ELR (cell line): ENCODE measurements at regions not wholly inside any gene's neighbourhood (a gene's known extent, or its start where the extent isn't known, plus 50 kb on each side); places are given as distances from the start of the nearest gene placed in this dataset.
"Not testable (repeated sequence)": the region's sequence is repeated elsewhere in the genome, so short reads cannot be mapped to it uniquely, and the experiment has no call there.

Experiments used
- DNase-seq: peaks from one replicate; pipeline ENCODE4 v3.0.0-alpha.2; 2015; ENCODE audit warnings: low read depth

- no peak for DNase-seq
Observed at GRCh38 chr12:127962303-127962702, 304.7 kb upstream of the TMEM132C start.

DNA sequence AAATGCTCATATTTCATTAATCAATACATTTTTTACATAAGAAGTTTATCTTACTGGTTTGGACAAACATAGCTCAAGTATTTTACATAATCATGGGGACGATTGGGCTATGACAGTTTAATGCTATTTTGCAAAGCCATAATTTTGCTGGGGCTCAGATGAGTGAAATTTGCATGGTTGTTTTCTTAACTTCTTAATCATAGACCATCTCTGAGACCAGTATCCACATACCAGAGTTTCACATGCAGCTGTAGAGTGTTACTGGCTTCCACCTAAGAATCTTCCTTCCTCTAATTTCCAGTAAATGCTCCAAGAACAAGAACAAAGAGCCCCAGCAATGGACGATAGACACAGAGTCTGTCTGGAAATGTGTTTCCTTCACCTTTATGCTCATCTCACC lies 303.0 kb upstream of the TMEM132C start:
- DNase-seq, result no peak

- DNase-seq, result peak; percentile 17
Observed at GRCh38 chr12:127964717-127965116, 302.3 kb upstream of the TMEM132C start.

DNA sequence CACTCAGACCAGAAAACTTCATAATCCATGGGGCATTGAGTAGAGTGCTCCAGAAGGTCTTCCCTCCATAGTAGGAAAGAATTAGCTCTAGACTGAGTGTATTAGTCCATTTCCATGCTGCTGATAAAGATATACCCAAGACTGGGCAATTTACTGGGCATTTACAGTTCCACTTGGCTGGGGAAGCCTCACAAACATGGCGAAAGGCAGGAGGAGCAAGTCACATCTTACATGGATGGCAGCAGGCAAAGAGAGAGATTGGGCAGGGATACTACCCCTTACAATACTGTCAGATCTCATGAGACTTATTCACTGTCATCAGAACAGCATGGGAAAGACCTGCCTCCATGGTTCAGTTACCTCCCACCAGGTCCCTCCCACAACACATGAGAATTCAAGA lies 300.6 kb upstream of the TMEM132C start:
- DNase-seq, result no peak

GRCh38 chr12:127970491-127970890 lies 296.5 kb upstream of the TMEM132C start:
- no peak for DNase-seq

DNA sequence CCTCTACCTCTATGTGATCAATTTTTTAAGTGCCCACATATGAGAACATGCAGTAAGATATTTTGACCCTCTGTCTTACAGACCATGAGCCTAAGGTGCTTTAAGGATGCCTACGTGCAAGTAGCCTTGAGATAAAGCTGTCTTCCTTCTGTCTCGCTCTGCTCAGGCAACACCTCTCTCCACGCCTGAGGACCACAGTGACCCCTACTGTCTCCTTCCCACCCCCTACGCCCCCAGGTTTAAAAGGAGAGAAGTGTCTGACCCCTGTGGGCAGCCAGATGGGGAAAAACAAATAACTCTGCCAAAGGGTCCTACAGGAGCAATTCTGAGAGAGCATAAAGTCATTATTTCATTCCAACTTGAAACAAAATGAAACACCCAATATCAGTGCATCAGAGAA lies 286.4 kb upstream of the TMEM132C start:
- no peak for DNase-seq

- no peak for DNase-seq
Observed at GRCh38 chr12:127981875-127982274, 285.1 kb upstream of the TMEM132C start.

DNA sequence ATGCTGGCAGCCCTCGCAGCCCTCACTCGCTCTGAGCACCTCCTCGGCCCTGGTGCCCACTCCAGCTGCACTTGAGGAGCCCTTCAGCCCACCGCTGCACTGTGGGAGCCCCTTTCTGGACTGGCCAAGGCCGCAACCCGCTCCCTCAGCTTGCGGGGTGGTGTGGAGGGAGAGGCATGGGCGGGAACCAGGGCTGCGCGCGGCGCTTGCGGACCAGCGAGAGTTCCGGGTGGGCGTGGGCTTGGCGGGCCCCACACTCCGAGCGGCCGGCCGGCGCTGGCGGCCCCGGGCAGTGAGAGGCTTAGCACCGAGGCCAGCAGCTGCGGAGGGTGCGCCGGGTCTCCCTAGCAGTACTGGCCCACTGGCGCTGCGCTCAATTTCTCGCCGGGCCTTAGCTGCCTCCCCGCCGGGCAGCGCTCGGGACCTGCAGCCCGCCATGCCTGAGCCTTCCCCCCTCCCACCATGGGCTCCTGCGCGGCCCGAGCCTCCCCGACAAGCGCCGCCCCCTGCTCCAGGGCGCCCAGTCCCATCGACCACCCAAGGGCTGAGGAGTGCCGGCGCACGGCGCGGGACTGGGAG lies 283.7 kb upstream of the TMEM132C start:
- not testable (repeated sequence) for DNase-seq

GRCh38 chr12:127984386-127985055 lies 282.4 kb upstream of the TMEM132C start:
- DNase-seq, result peak; percentile 66

DNA sequence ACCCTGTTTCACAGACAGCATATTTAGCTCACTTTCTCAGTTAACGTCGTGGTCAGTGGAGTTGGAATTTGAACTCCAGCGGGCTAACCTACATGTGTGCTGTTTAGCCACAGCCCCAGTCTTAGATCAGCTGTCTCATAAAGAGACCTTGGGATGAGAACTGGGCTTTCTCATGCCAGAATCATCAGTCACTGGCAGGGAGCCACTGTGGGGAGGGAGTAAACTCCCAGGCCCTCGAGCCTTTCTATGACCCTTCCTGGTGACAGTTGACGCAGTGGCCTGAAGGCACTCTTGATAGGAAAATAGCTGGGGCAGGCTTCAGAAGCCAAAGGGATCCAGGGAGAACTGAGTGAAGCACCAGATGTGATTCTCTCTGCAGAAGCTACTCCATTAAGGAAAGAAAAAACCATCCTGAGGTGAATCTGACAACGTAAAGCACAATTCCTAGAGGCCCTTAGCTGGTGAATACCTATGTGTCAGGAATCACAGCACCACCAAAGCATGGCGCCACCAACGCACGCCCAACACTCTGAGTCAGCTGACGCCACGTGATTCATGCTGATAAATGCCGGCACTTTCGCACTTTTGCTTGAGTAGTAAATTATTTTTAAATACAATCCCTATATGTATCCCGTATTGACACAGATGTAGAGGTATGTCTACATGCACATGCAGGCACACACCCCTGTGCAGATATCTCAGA lies 279.6 kb upstream of the TMEM132C start:
- peak; percentile 73 for DNase-seq

DNA sequence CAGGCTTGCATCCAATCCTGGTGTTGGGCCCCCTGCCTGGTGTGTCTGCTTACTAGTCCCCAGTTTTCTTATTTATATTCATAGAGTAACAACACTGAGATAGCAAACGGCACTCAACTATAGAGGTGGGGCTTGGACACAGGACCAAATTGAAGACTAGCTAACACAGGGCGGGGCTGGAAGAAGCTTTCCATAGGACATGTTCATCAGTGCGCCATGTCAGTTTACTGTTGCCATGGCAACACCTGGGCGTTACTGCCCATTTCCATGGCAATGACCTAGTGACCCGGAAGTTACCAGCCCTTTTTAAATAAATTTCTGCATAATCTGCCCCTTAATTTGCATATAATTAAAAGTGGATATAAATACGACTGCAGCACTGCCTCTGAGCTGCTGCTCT lies 275.5 kb upstream of the TMEM132C start:
- DNase-seq, result no peak

DNA sequence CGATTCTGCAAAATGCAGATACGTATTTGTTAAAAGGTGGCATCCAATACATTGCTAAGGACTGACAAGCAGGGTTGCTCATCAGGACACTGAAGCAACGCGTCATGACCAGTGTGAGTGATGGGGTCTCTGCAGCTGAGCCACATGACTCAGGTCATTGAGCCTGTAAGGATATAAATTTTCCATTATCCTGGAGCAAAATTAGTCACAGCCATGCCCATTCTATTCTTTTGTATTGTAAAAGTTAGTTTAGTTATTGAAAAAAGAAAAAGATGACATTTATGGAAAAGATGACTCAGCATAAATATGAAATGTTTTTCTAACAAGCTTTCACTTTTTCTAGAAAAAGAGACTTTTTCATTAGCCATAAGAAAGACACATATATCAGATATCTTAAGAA lies 268.0 kb upstream of the TMEM132C start:
- DNase-seq, result peak; percentile 62

- DNase-seq, result no peak
Observed at GRCh38 chr12:128004383-128004938, 262.5 kb upstream of the TMEM132C start.

DNA sequence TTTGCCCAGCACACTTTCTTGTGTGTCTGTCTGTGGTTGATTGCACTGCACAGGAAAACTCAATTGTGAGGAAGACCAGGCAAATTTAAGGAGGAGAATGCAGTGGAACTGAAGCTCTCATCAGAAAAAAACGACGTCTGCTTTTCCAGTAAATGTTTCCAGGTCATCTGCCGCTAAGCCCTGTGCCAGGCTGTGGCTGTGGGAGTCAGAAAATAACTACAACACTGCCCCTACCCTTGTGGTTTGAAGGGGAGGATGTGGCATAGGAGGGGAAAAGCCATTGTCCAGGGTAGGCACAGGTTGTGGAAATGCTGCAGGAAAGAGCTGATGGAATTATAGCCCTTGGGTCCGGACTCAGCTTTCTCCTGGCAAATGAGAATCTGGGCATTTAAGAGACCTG lies 259.7 kb upstream of the TMEM132C start:
- no peak for DNase-seq

DNA sequence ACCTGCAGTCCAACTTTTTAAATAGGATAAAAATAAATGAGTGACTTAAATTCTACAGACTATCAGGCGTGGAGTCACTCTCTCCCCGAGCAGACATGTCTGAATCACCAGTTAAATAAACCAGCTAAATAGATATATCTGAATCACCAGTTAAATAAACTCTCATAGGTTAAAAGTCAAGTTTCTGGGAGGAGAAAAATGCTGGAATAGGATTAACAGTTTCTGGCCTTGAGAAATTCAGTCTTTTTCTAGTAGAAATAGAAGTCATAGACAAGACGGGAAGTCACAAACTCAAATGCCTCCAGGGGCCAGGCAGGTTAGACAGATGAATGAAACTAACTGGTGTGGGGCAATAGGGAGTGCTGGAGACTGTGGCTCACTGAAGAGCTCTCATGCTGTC lies 258.6 kb upstream of the TMEM132C start:
- peak; percentile 48 for DNase-seq

GRCh38 chr12:128009108-128009507 lies 257.9 kb upstream of the TMEM132C start:
- DNase-seq, result no peak

DNA sequence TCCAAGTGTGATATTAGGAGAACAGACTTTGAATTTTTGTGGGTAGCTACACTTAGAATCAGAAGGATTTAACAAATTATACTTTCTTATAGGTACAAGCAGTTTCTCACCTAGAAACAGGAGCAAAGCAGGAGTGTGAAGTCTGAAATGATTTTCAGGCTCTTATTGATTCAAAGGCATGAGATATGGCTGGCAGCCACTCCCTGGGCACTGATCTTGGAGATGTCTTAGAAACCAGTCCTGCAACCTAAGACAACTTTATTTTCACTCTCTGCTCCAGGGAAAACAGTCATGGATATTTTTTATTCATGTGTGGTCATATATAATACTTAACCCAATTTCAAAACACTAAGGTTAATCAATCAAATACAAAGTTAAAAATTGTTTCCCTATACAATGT lies 254.9 kb upstream of the TMEM132C start:
- no peak for DNase-seq

DNA sequence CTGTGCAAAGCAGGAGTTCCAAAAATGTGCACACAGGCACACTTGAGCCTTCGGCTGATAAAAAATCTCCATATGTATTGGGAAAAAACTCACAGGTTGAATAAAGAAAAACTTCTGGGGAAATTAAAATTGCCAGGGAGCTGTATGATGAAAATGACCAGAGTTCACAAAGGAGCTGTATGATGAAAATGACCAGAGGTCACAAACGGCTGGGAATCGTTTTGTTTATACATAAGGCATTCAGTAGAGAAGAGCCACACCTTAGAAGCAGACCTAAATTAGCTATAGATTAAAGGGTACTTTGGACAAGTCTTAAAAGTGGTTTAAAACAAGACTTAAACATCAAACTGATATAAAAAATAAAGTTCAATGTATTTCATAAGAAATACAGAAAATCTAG lies 251.7 kb upstream of the TMEM132C start:
- no peak for DNase-seq

GRCh38 chr12:128018067-128018466 lies 248.9 kb upstream of the TMEM132C start:
- no peak for DNase-seq

DNA sequence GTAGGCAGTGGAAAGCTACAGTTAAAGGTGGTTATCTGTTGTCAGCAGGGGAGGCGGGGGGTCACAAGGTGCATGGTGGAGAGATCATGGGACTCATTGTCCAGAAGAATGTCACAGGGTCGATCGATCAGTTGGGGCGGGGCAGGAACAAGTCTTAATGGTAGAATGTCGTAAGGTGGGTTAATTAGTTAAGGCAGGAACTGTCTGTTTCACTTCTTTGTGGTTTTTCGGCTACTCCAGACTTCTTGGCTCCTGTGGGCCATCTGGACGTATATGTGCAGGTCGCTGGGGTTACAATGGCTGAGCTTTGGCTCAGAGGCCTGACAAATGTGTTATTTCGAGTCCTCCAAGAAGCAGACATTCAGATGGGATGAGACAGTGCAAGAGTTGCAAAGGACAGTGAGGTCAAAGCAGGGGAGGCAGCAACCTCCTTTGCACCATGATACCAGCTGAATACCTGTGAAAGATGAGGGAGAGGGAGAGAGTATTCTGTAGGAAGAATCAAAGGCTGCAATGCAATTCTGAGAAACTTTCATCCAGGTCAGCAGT lies 246.9 kb upstream of the TMEM132C start:
- DNase-seq, result no peak

DNA sequence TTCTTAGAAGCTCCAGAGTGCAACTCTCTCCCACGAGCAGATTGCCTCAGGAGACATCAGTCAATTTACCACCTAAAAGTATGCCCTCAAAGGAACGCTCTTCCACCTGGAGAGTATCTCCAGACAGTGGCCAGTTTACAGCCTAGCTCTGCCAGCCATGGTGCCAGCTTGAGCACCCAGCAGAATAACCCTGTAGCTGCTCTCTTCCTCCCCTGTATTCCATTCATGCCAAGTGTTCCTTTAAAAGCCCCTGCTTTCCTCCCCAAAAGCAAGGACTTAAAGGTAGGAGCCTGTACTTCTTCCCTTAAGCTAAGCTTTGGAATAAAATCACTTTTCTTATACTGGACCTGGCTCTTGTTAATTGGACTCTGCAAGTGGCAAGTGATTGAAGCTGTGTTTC lies 245.4 kb upstream of the TMEM132C start:
- DNase-seq, result no peak

DNA sequence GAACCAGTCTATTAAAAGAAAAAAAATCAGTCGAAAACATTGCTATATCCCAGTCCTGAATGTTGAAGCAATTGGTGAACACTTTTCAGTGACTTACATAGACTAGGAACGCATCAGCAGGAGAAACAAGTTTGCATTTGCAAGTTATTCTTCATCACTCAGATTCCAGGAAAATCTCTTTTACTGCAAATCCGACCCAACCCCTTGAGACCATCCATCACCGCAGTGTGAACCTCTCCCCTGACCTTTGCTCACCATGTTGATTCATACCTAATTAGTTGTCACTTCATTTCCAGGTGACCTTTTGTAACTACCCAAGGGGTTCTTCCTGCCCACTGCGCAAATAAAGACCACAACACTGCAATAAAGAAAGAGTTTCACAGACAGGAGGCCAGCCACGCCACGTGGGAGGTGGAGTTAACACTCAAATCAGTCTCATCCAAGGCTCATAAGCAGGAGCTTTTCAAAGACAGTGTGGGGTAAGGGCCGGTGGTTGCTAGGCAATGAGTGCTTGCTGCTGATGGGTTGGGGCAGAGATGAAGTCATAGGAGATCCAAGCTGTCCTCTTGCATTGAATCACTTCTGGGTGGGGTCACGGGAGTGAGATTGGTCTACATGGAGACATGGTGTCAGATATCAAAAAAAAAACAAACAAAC lies 241.3 kb upstream of the TMEM132C start:
- no peak for DNase-seq
